ENCODE measurements at regions not wholly inside any gene's neighbourhood (a gene's known extent, or its start where the extent isn't known, plus 50 kb on each side); places are given as distances from the start of the nearest gene placed in this dataset.

- TF ChIP-seq POLR2A (IDR thresholded peaks at IDR 0.05) (no peak), CTCF (IDR thresholded peaks at IDR 0.05) (no peak)
- H3K9me3 ChIP-seq: no peaks in the 10 kb centered on the region
- no peak for DNase-seq
- no peaks in the 10 kb centered on the region for H3K27me3 ChIP-seq
- intact Hi-C loops (cut with DNase I; ENCODE audit: low total_unique reads): no loop called here
- 90 to 96% methylated on average over 4 of the region's 4 CpGs for WGBS, 2 donors
- no peaks in the 10 kb centered on the region for H3K4me1 ChIP-seq
- H3K36me3 ChIP-seq (ENCODE audit: low read depth, missing control alignments): no peaks in the 10 kb centered on the region
- H3K4me3 ChIP-seq: no peak overlapping the region
- no peak overlapping the region for H3K27ac ChIP-seq
These were observed 1240.3 kb upstream of the ACVR2A start for GRCh38 chr2:146604521-146604920.

GRCh38 chr2:146602856-146603255, 1242.0 kb upstream of the ACVR2A start:
- TF ChIP-seq CTCF (IDR thresholded peaks at IDR 0.05) (no peak), POLR2A (IDR thresholded peaks at IDR 0.05) (no peak)
- intact Hi-C loops (cut with DNase I; ENCODE audit: low total_unique reads): no loop called here
- no peak for DNase-seq
- 61 to 63% methylated on average over 3 of the region's 3 CpGs for WGBS, 2 donors
- no peaks in the 10 kb centered on the region for H3K9me3 ChIP-seq
- no peaks in the 10 kb centered on the region for H3K27me3 ChIP-seq
- H3K36me3 ChIP-seq (ENCODE audit: low read depth, missing control alignments): no peaks in the 10 kb centered on the region
- no peaks in the 10 kb centered on the region for H3K4me1 ChIP-seq
- H3K27ac ChIP-seq: no peak overlapping the region
- H3K4me3 ChIP-seq: no peak overlapping the region

GRCh38 chr2:146602383-146602782, 1242.4 kb upstream of the ACVR2A start:
- TF ChIP-seq CTCF (IDR thresholded peaks at IDR 0.05): no peak
- no peak for TF ChIP-seq POLR2A (IDR thresholded peaks at IDR 0.05)
- no peaks in the 10 kb centered on the region for H3K9me3 ChIP-seq
- no peak for DNase-seq

GRCh38 chr2:146598791-146599190, 1246.0 kb upstream of the ACVR2A start:
- intact Hi-C loops (cut with DNase I; ENCODE audit: low total_unique reads): no loop called here
- H3K4me3 ChIP-seq: no peak overlapping the region
- H3K36me3 ChIP-seq (ENCODE audit: low read depth, missing control alignments): no peaks in the 10 kb centered on the region
- H3K27me3 ChIP-seq: no peaks in the 10 kb centered on the region
- no peak overlapping the region for H3K27ac ChIP-seq
- no peak for TF ChIP-seq CTCF (IDR thresholded peaks at IDR 0.05)
- TF ChIP-seq POLR2A (IDR thresholded peaks at IDR 0.05): no peak
- WGBS, 2 donors: 90 to 96% methylated on average over 2 of the region's 2 CpGs
- no peak for DNase-seq
- no peaks in the 10 kb centered on the region for H3K9me3 ChIP-seq
- H3K4me1 ChIP-seq: no peaks in the 10 kb centered on the region

More at GRCh38 chr2:146602383-146602782, 1242.4 kb upstream of the ACVR2A start:
- H3K4me1 ChIP-seq: no peaks in the 10 kb centered on the region
- H3K27ac ChIP-seq: no peak overlapping the region
- intact Hi-C loops (cut with DNase I; ENCODE audit: low total_unique reads): no loop called here
- no peaks in the 10 kb centered on the region for H3K36me3 ChIP-seq (ENCODE audit: low read depth, missing control alignments)
- no peaks in the 10 kb centered on the region for H3K27me3 ChIP-seq
- H3K4me3 ChIP-seq: no peak overlapping the region

- intact Hi-C loops (cut with DNase I; ENCODE audit: low total_unique reads): no loop called here
- H3K27ac ChIP-seq: no peak overlapping the region
- no peaks in the 10 kb centered on the region for H3K4me1 ChIP-seq
- TF ChIP-seq CTCF (IDR thresholded peaks at IDR 0.05) (no peak), POLR2A (IDR thresholded peaks at IDR 0.05) (no peak)
- no peak overlapping the region for H3K4me3 ChIP-seq
- no peak for DNase-seq
- no peaks in the 10 kb centered on the region for H3K27me3 ChIP-seq
- no peaks in the 10 kb centered on the region for H3K9me3 ChIP-seq
- H3K36me3 ChIP-seq (ENCODE audit: low read depth, missing control alignments): no peaks in the 10 kb centered on the region
These were observed 1247.5 kb upstream of the ACVR2A start for GRCh38 chr2:146597291-146597690.

Measured in testis (tissue), 2 donors.